ENCODE measurements at regions not wholly inside any gene's neighbourhood (a gene's known extent, or its start where the extent isn't known, plus 50 kb on each side); places are given as distances from the start of the nearest gene placed in this dataset.

DNA sequence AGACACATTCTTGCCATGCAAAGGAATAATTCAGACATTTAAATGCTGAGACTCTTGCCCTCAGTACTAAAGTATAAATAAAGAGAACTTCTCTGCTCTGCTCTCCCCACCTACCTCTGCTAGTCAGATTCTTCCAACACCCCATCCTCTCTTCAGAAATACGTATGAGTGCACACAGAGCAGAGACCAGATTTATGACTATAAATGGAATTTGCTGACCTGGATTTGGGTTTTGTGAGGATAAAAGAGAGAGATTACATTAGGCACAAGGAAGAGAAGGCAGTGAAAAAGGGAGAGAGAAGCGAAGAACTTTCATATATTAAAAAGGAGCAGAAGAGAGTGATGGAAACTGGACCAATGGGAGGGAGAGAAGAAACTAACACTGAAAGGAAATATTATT, 87.6 kb upstream of the EXOC1L start:
- Histone ChIP-seq H2BK12ac (ENCODE audit: low read length) (no peak overlapping the region), H4K91ac (ENCODE audit: low read depth, low read length, poor library complexity) (no peak overlapping the region), H2BK120ac (ENCODE audit: low read depth, low read length) (no peak overlapping the region), H2BK5ac (ENCODE audit: low read length) (no peak overlapping the region), H3K23ac (ENCODE audit: low read depth, low read length, poor library complexity) (no peak overlapping the region), H3K9me3 (replicated peaks in 1 of 2; ENCODE audit: control insufficient read depth in 2 of 2, insufficient read depth in 1 of 2, low read depth in 1 of 2, low read length in 2 of 2) (no peaks in the 10 kb centered on the region), H3K27ac (replicated peaks; ENCODE audit: low read length) (no peak overlapping the region), H3K4me2 (ENCODE audit: insufficient read depth, low read length, poor library complexity, severe bottlenecking) (no peak overlapping the region), H2BK15ac (ENCODE audit: low read length) (no peak overlapping the region), H3K27me3 (ENCODE audit: control insufficient read depth in 3 of 3, insufficient read depth in 3 of 3, low read depth in 1 of 3, low read length in 3 of 3) (peaks cover 0 to 3% (median 0%) of the 10 kb centered on the region in 3 experiments), H3K14ac (ENCODE audit: low read length) (no peak overlapping the region), H3K36me3 (replicated peaks in 1 of 2; ENCODE audit: control insufficient read depth in 2 of 2, insufficient read depth in 2 of 2, low read length in 2 of 2) (no peaks in the 10 kb centered on the region), H3K79me1 (ENCODE audit: low read depth, low read length) (no peaks in the 10 kb centered on the region), H3K4ac (ENCODE audit: low read length) (no peak overlapping the region), H3K4me1 (ENCODE audit: control insufficient read depth in 2 of 2, insufficient read depth in 1 of 2, low read depth in 1 of 2, low read length in 2 of 2) (no peaks in the 10 kb centered on the region), H3K9ac (ENCODE audit: low read depth, low read length, poor library complexity) (no peak overlapping the region), H2AFZ (ENCODE audit: low read length) (no peak overlapping the region), H2AK5ac (ENCODE audit: low read depth, low read length) (no peak overlapping the region), H3K4me3 (ENCODE audit: low read length in 2 of 2) (no peak overlapping the region), H4K8ac (ENCODE audit: low read depth, low read length) (no peak overlapping the region), H3K18ac (ENCODE audit: low read length) (no peak overlapping the region)
- no peak for DNase-seq (ENCODE audit: low spot score)
- no CpG with 5 or more reads among the region's 2 CpGs for WGBS, 2 donors (ENCODE audit: extremely low coverage in 2 of 2, insufficient read length in 2 of 2, insufficient replicate concordance in 1 of 2)

DNA sequence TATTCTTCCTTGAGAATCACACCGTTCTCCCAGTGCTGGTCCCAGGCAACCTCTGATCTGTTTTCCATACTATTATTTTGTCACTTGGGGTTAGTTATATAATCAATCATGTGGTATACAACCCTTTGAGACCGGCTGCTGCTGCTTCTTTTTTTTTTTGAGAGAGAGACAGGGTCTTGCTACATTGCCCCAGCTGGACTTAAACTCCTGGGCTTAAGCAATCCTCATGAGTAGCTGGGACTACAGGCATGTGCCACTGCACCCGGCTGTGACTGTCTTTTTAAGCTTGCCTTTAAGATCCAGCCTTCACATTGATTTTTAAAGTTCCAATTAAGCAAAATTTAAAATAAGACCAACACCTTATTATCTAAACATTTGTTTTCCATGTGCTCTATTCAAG, 86.7 kb upstream of the EXOC1L start:
- Histone ChIP-seq H3K14ac (ENCODE audit: low read length) (no peak overlapping the region), H3K4me3 (ENCODE audit: low read length in 2 of 2) (no peak overlapping the region), H3K18ac (ENCODE audit: low read length) (no peak overlapping the region), H2AFZ (ENCODE audit: low read length) (no peak overlapping the region), H3K9ac (ENCODE audit: low read depth, low read length, poor library complexity) (no peak overlapping the region), H3K4me2 (ENCODE audit: insufficient read depth, low read length, poor library complexity, severe bottlenecking) (no peak overlapping the region), H3K23ac (ENCODE audit: low read depth, low read length, poor library complexity) (no peak overlapping the region), H3K9me3 (replicated peaks in 1 of 2; ENCODE audit: control insufficient read depth in 2 of 2, insufficient read depth in 1 of 2, low read depth in 1 of 2, low read length in 2 of 2) (no peaks in the 10 kb centered on the region), H3K79me1 (ENCODE audit: low read depth, low read length) (no peaks in the 10 kb centered on the region), H3K4me1 (ENCODE audit: control insufficient read depth in 2 of 2, insufficient read depth in 1 of 2, low read depth in 1 of 2, low read length in 2 of 2) (no peaks in the 10 kb centered on the region), H2BK120ac (ENCODE audit: low read depth, low read length) (no peak overlapping the region), H3K4ac (ENCODE audit: low read length) (no peak overlapping the region), H2BK12ac (ENCODE audit: low read length) (no peak overlapping the region), H2BK15ac (ENCODE audit: low read length) (no peak overlapping the region), H3K27ac (replicated peaks; ENCODE audit: low read length) (no peak overlapping the region), H4K91ac (ENCODE audit: low read depth, low read length, poor library complexity) (no peak overlapping the region), H4K8ac (ENCODE audit: low read depth, low read length) (no peak overlapping the region), H2AK5ac (ENCODE audit: low read depth, low read length) (no peak overlapping the region), H2BK5ac (ENCODE audit: low read length) (no peak overlapping the region), H3K27me3 (ENCODE audit: control insufficient read depth in 3 of 3, insufficient read depth in 3 of 3, low read depth in 1 of 3, low read length in 3 of 3) (peaks cover 0 to 3% (median 0%) of the 10 kb centered on the region in 3 experiments), H3K36me3 (replicated peaks in 1 of 2; ENCODE audit: control insufficient read depth in 2 of 2, insufficient read depth in 2 of 2, low read length in 2 of 2) (no peaks in the 10 kb centered on the region)
- DNase-seq (ENCODE audit: low spot score) = no peak
- no CpG with 5 or more reads among the region's 3 CpGs for WGBS, 2 donors (ENCODE audit: extremely low coverage in 2 of 2, insufficient read length in 2 of 2, insufficient replicate concordance in 1 of 2)

- H3K79me1 ChIP-seq (ENCODE audit: low read depth, low read length) = no peaks in the 10 kb centered on the region
- no peak overlapping the region for H3K4me2 ChIP-seq (ENCODE audit: insufficient read depth, low read length, poor library complexity, severe bottlenecking)
- no peak overlapping the region for H4K8ac ChIP-seq (ENCODE audit: low read depth, low read length)
- no peaks in the 10 kb centered on the region for H3K4me1 ChIP-seq (ENCODE audit: control insufficient read depth in 2 of 2, insufficient read depth in 1 of 2, low read depth in 1 of 2, low read length in 2 of 2)
- DNase-seq (ENCODE audit: low spot score) = no peak
- no peak overlapping the region for H3K9ac ChIP-seq (ENCODE audit: low read depth, low read length, poor library complexity)
- H2BK12ac ChIP-seq (ENCODE audit: low read length) = no peak overlapping the region
- H2BK120ac ChIP-seq (ENCODE audit: low read depth, low read length) = no peak overlapping the region
- H2AFZ ChIP-seq (ENCODE audit: low read length) = no peak overlapping the region
- no peaks in the 10 kb centered on the region for H3K9me3 ChIP-seq (replicated peaks in 1 of 2; ENCODE audit: control insufficient read depth in 2 of 2, insufficient read depth in 1 of 2, low read depth in 1 of 2, low read length in 2 of 2)
- no peak overlapping the region for H2BK15ac ChIP-seq (ENCODE audit: low read length)
- H3K36me3 ChIP-seq (replicated peaks in 1 of 2; ENCODE audit: control insufficient read depth in 2 of 2, insufficient read depth in 2 of 2, low read length in 2 of 2) = no peaks in the 10 kb centered on the region
- H2AK5ac ChIP-seq (ENCODE audit: low read depth, low read length) = no peak overlapping the region
- no peak overlapping the region for H3K27ac ChIP-seq (replicated peaks; ENCODE audit: low read length)
- H3K4me3 ChIP-seq (ENCODE audit: low read length in 2 of 2) = no peak overlapping the region
- H2BK5ac ChIP-seq (ENCODE audit: low read length) = no peak overlapping the region
- no peak overlapping the region for H3K18ac ChIP-seq (ENCODE audit: low read length)
- H3K23ac ChIP-seq (ENCODE audit: low read depth, low read length, poor library complexity) = no peak overlapping the region
- no CpG with 5 or more reads among the region's 2 CpGs for WGBS, 2 donors (ENCODE audit: extremely low coverage in 2 of 2, insufficient read length in 2 of 2, insufficient replicate concordance in 1 of 2)
- H4K91ac ChIP-seq (ENCODE audit: low read depth, low read length, poor library complexity) = no peak overlapping the region
- H3K4ac ChIP-seq (ENCODE audit: low read length) = no peak overlapping the region
- H3K14ac ChIP-seq (ENCODE audit: low read length) = no peak overlapping the region
- H3K27me3 ChIP-seq (ENCODE audit: control insufficient read depth in 3 of 3, insufficient read depth in 3 of 3, low read depth in 1 of 3, low read length in 3 of 3) = peaks cover 0 to 3% (median 0%) of the 10 kb centered on the region in 3 experiments
Observed at GRCh38 chr4:55733932-55734331, 85.7 kb upstream of the EXOC1L start.

GRCh38 chr4:55736605-55737183, 82.9 kb upstream of the EXOC1L start:
- Histone ChIP-seq H3K4me2 (ENCODE audit: insufficient read depth, low read length, poor library complexity, severe bottlenecking) (no peak overlapping the region), H2BK12ac (ENCODE audit: low read length) (no peak overlapping the region), H3K27ac (replicated peaks; ENCODE audit: low read length) (no peak overlapping the region), H3K4ac (ENCODE audit: low read length) (no peak overlapping the region), H4K8ac (ENCODE audit: low read depth, low read length) (no peak overlapping the region), H3K27me3 (ENCODE audit: control insufficient read depth in 3 of 3, insufficient read depth in 3 of 3, low read depth in 1 of 3, low read length in 3 of 3) (peaks cover 0 to 3% (median 0%) of the 10 kb centered on the region in 3 experiments), H3K9me3 (replicated peaks in 1 of 2; ENCODE audit: control insufficient read depth in 2 of 2, insufficient read depth in 1 of 2, low read depth in 1 of 2, low read length in 2 of 2) (no peaks in the 10 kb centered on the region), H2AK5ac (ENCODE audit: low read depth, low read length) (no peak overlapping the region), H2BK120ac (ENCODE audit: low read depth, low read length) (no peak overlapping the region), H3K79me1 (ENCODE audit: low read depth, low read length) (no peaks in the 10 kb centered on the region), H3K4me1 (ENCODE audit: control insufficient read depth in 2 of 2, insufficient read depth in 1 of 2, low read depth in 1 of 2, low read length in 2 of 2) (no peaks in the 10 kb centered on the region), H3K18ac (ENCODE audit: low read length) (no peak overlapping the region), H2BK15ac (ENCODE audit: low read length) (no peak overlapping the region), H3K9ac (ENCODE audit: low read depth, low read length, poor library complexity) (no peak overlapping the region), H2AFZ (ENCODE audit: low read length) (peak overlapping the region; percentile 29), H3K4me3 (ENCODE audit: low read length in 2 of 2) (no peak overlapping the region), H3K36me3 (replicated peaks in 1 of 2; ENCODE audit: control insufficient read depth in 2 of 2, insufficient read depth in 2 of 2, low read length in 2 of 2) (no peaks in the 10 kb centered on the region), H3K14ac (ENCODE audit: low read length) (no peak overlapping the region), H3K23ac (ENCODE audit: low read depth, low read length, poor library complexity) (no peak overlapping the region), H2BK5ac (ENCODE audit: low read length) (no peak overlapping the region), H4K91ac (ENCODE audit: low read depth, low read length, poor library complexity) (no peak overlapping the region)
- WGBS, 2 donors (ENCODE audit: extremely low coverage in 2 of 2, insufficient read length in 2 of 2, insufficient replicate concordance in 1 of 2) = no CpG with 5 or more reads among the region's 3 CpGs
- DNase-seq (ENCODE audit: low spot score) = no peak
